Body of pancreas (tissue), 4 donors: ENCODE measurements at regions not wholly inside any gene's neighbourhood (a gene's known extent, or its start where the extent isn't known, plus 50 kb on each side); places are given as distances from the start of the nearest gene placed in this dataset.

Source experiments
- ATAC-seq: fragments of 150-250 bp; one replicate; pipeline ENCODE4 v1.9.1; 2016
- DNase-seq, 4 donors: peaks; one replicate each; pipeline ENCODE4 v3.0.0-alpha.2; 2019
- H3K27ac ChIP-seq, 4 donors: fragments of 200-600 bp; sonication (generic); 1 replicate in 3 of 4; 2 replicates in 1 of 4; pipeline versions ENCODE4 v1.5.1 to v1.6.1; 2016 to 2019; ENCODE audit warnings: mild to moderate bottlenecking in 1 of 4, mixed read lengths in 1 of 4, moderate library complexity in 1 of 4
- H3K27me3 ChIP-seq, 2 donors: fragments of 200-600 bp; sonication (generic); one replicate each; pipeline ENCODE4 v1.6.0; 2016; ENCODE audit warnings: mild to moderate bottlenecking in 1 of 2
- H3K36me3 ChIP-seq, 2 donors: fragments of 200-600 bp; sonication (generic); replicated peaks in 1 of 2; 2 replicates each; pipeline ENCODE4 v1.5.1; 2016; ENCODE audit warnings: low read depth in 2 of 2; ENCODE audit not compliant: insufficient read depth in 1 of 2
- H3K4me1 ChIP-seq: fragments of 200-600 bp; sonication (generic); one replicate; pipeline ENCODE4 v1.6.0; 2016
- H3K4me3 ChIP-seq, 2 donors: fragments of 200-600 bp; sonication (generic); 1 replicate in 1 of 2; 2 replicates in 1 of 2; pipeline ENCODE4 v1.5.1; 2016 to 2019
- H3K9me3 ChIP-seq, 3 donors: fragments of 200-600 bp; sonication (generic); 1 replicate in 2 of 3; 2 replicates in 1 of 3; pipeline ENCODE4 v1.5.1; 2016
- CTCF ChIP-seq, 7 experiments: fragments of 450-650 bp in 4 of 7; fragments of 200-600 bp in 3 of 7; sonication (generic) in 3 of 7; IDR thresholded peaks; one replicate each; pipeline ENCODE4 v1.5.1; 2016 to 2019; ENCODE audit warnings: antibody characterized with exemption in 7 of 7
- POLR2A ChIP-seq, 3 donors: fragments of 450-650 bp; IDR thresholded peaks; one replicate each; pipeline ENCODE4 v1.6.1; 2016; ENCODE audit warnings: antibody characterized with exemption in 3 of 3, mild to moderate bottlenecking in 2 of 3
- WGBS, 2 donors: methylation state at CpG; one replicate each; pipeline ENCODE4 v1.1.5; 2017; 5-methylcytosine and 5-hydroxymethylcytosine counted together
- intact Hi-C: fragments of 100-400 bp; cut with DNase I; formaldehyde crosslinking; loops from one replicate; pipeline ENCODE4 v1.15.1; 2023

- ATAC-seq (no peak), DNase-seq (no peak)
- H3K27me3 ChIP-seq, result no peaks in the 10 kb centered on the region
- no peaks in the 10 kb centered on the region for H3K4me1 ChIP-seq
- no peaks in the 10 kb centered on the region for H3K36me3 ChIP-seq
- 62 to 76% methylated on average over 3 of the region's 3 CpGs for WGBS, 2 donors
- no peak overlapping the region for H3K4me3 ChIP-seq
- no peaks in the 10 kb centered on the region for H3K9me3 ChIP-seq
- intact Hi-C loops, result no loop called here
- TF ChIP-seq CTCF (IDR thresholded peaks at IDR 0.05) (no peak), POLR2A (IDR thresholded peaks at IDR 0.05) (no peak)
- H3K27ac ChIP-seq, result no peak overlapping the region
Measured at GRCh38 chr14:97376310-97376709, 579.1 kb downstream of the VRK1 start.

- intact Hi-C loops, result no loop called here
- 39 to 77% methylated on average over 4 to 5 of the region's 5 CpGs for WGBS, 2 donors
- DNase-seq, result no peak
Measured at GRCh38 chr14:97377550-97377949, 580.4 kb downstream of the VRK1 start.

GRCh38 chr14:97379091-97379531, 581.9 kb downstream of the VRK1 start:
- TF ChIP-seq CTCF (IDR thresholded peaks at IDR 0.05), result no peak
- no peak for TF ChIP-seq POLR2A (IDR thresholded peaks at IDR 0.05)
- 47 to 48% methylated on average over 7 of the region's 7 CpGs for WGBS, 2 donors
- Histone ChIP-seq H3K27ac (no peak overlapping the region), H3K4me3 (no peak overlapping the region), H3K9me3 (no peaks in the 10 kb centered on the region), H3K36me3 (no peaks in the 10 kb centered on the region), H3K4me1 (no peaks in the 10 kb centered on the region), H3K27me3 (no peaks in the 10 kb centered on the region)
- intact Hi-C loops, result no loop called here
- ATAC-seq, result no peak
- no peak for DNase-seq

More at GRCh38 chr14:97377550-97377949, 580.4 kb downstream of the VRK1 start:
- Histone ChIP-seq H3K27ac (no peak overlapping the region), H3K36me3 (no peaks in the 10 kb centered on the region), H3K4me3 (no peak overlapping the region), H3K9me3 (no peaks in the 10 kb centered on the region), H3K4me1 (no peaks in the 10 kb centered on the region), H3K27me3 (no peaks in the 10 kb centered on the region)
- ATAC-seq, result no peak
- TF ChIP-seq POLR2A (IDR thresholded peaks at IDR 0.05), result no peak
- no peak for TF ChIP-seq CTCF (IDR thresholded peaks at IDR 0.05)

GRCh38 chr14:97380539-97380941, 583.4 kb downstream of the VRK1 start:
- DNase-seq (no peak), ATAC-seq (no peak)
- 67 to 85% methylated on average over 7 of the region's 7 CpGs for WGBS, 2 donors
- H3K9me3 ChIP-seq, result no peaks in the 10 kb centered on the region
- no peak for TF ChIP-seq POLR2A (IDR thresholded peaks at IDR 0.05)
- no peak for TF ChIP-seq CTCF (IDR thresholded peaks at IDR 0.05)
- no peaks in the 10 kb centered on the region for H3K36me3 ChIP-seq
- no peak overlapping the region for H3K4me3 ChIP-seq
- H3K27me3 ChIP-seq, result no peaks in the 10 kb centered on the region
- intact Hi-C loops, result no loop called here
- no peaks in the 10 kb centered on the region for H3K4me1 ChIP-seq
- no peak overlapping the region for H3K27ac ChIP-seq

GRCh38 chr14:97381309-97381708, 584.1 kb downstream of the VRK1 start:
- no peak for TF ChIP-seq CTCF (IDR thresholded peaks at IDR 0.05)
- TF ChIP-seq POLR2A (IDR thresholded peaks at IDR 0.05), result no peak
- ATAC-seq, result no peak
- 69 to 100% methylated on average over 1 of the region's 1 CpG for WGBS, 2 donors
- Histone ChIP-seq H3K27ac (no peak overlapping the region), H3K36me3 (no peaks in the 10 kb centered on the region), H3K4me1 (no peaks in the 10 kb centered on the region), H3K9me3 (no peaks in the 10 kb centered on the region), H3K4me3 (no peak overlapping the region), H3K27me3 (no peaks in the 10 kb centered on the region)
- intact Hi-C loops, result no loop called here
- DNase-seq, result no peak
